ENCODE measurements at regions not wholly inside any gene's neighbourhood (a gene's known extent, or its start where the extent isn't known, plus 50 kb on each side); places are given as distances from the start of the nearest gene placed in this dataset.

DNA sequence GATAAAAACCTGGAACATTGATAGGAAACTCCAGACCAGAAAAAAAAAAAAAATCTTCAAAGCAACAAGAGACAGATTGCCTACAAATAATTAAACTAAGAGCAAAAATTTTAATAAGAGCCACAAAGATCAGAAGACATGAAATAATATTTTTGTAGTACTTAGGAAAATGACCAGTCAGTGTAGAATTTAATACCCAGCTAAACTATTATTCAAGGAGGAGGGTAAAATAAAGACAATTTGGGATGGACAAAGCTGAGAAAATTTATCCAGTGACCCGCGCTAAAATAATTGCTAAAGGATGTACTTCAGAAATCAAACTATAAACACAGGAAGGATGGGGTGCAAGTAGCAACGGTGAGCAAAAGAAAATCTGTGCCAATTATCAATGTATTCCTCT, 133.2 kb downstream of the AQP9 start:
- DNase-seq: no peak

GRCh38 chr15:58273104-58273503, 134.9 kb downstream of the AQP9 start:
- DNase-seq: no peak

DNA sequence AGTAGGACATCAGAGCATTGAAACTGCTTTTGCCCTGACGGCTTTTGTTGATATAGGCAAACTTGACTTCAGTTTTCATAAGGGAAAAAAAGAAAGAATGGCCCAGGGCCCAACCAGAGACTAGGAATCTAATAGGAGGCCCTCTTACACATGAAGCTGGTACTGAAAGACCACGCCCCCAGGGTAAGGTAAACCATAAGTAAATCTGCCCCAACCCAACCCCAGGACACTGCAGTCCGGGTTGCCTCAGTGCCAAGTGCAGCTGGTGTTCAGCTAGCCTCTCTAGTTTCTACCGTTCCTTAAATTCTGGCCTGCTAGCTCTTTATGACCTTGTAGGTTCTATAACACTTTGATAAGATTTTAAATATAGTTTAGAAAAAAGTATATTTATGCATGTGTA, 136.7 kb downstream of the AQP9 start:
- no peak for DNase-seq

- no peak for DNase-seq
These were observed 137.6 kb downstream of the AQP9 start for GRCh38 chr15:58275785-58276184.

- no peak for DNase-seq
These were observed 138.7 kb downstream of the AQP9 start for GRCh38 chr15:58276924-58277323.

DNA sequence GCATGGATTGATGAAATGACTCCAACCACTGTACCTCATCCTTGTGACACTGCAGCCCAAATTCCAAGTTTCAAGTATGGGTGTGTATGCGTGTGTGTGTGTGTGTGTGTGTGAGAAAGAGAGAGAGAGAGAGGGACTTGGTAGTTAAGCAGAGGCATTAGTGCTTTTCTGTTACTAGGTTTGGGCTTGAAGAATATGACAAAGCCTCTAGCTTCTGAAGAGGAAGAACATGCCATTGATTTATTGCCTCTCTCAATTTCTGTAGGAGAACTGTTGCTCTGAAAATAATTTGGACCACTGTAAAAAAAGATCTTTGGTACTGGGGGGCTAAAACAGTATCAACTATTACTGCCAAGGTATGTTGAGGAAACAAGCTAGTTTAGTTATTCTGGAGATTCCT, 139.2 kb downstream of the AQP9 start:
- no peak for DNase-seq

- no peak for DNase-seq
These were observed 140.9 kb downstream of the AQP9 start for GRCh38 chr15:58279106-58279505.

- DNase-seq: no peak
These were observed 141.5 kb downstream of the AQP9 start for GRCh38 chr15:58279654-58280053.

GRCh38 chr15:58282060-58282708, 144.0 kb downstream of the AQP9 start:
- DNase-seq: no peak

- DNase-seq: no peak
These were observed 145.1 kb downstream of the AQP9 start for GRCh38 chr15:58283302-58283701.

GRCh38 chr15:58284293-58284692, 146.1 kb downstream of the AQP9 start:
- DNase-seq: no peak

DNA sequence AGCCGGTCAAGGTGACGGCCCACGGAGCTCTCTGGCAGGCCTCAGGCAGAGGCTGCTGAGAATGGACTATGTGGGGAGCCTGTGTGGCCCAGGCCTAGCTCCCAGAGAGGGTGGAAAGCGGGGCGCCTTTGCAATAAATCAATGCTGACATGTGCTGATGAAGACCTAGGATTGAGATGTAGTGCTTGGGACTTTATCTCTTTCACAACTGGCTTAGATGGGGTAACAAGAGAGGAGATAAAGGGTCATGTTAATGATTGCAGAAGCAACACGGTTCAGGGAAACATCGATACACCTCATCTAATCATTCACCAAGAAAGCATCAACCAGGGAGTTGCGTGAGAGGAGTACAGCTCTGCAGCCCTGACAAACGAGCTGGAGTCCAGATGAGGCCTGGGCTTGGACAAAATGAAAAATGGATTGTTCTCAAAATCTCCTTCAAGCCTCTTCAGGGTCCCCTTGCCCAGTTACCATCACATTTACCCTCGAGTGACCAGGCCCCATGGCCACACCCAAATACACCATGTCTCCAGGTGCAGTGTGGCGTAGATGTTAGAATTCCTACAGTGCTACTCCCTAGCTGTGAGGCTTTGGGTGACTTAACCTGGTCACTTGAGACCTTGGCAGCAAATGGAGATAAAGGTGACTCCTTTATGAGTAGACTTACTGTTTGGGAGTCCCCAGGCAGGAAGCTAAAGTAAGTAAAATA, 146.4 kb upstream of the LIPC start:
- no peak for DNase-seq

DNA sequence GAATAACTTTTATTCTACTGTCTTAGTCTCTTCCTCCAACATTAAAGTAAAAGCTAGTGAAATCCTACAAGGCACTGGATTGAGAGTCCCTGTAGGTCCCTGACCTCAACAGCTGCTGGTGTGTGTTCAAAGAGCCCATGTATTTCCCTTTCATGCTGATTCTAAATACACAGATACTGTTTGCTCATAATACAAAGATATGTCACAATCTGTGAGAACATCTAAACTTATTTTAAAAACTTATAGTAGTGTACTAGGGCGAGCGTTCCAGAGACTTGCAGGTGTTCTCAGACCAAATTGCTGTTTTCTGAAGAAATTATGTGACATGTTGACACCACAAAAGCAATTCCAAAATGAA, 145.9 kb upstream of the LIPC start:
- no peak for DNase-seq

DNA sequence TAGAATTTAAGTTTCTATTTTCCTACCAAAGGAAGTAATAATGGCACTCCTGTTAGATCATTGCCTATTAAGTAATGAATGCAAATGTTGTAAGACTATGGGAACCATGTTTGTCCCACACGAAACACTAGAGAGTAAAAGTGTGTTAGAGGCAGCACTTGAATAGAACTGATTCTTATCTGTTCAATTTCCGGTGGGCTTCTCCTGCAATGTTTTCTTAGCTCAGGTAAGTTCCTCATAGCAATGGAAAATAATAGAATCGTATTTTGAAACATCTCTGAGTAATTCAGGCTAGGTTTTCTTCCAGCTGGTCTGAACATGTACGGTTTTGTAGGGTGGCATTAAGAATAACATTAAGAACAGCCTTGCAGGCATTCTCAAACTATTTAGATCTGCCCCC, 145.3 kb upstream of the LIPC start:
- DNase-seq: no peak

DNA sequence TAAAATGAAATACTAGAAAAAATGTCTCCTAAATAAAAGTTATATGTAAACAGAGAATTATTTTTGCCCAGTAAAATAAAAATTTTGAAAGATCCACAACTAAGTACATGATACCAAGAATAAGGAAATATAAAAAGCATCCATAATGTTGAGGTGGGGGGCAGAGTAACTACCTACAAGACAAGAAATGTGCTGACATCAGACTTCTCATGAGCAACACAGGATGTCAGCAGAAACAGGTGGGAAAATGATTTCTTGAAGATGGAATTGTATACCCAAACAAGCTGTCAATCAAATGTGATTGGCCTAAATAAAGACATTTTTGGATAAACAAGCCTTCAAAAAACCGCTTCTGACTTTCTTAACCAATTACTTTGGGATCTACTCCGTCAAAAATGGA, 143.9 kb upstream of the LIPC start:
- DNase-seq: no peak

DNA sequence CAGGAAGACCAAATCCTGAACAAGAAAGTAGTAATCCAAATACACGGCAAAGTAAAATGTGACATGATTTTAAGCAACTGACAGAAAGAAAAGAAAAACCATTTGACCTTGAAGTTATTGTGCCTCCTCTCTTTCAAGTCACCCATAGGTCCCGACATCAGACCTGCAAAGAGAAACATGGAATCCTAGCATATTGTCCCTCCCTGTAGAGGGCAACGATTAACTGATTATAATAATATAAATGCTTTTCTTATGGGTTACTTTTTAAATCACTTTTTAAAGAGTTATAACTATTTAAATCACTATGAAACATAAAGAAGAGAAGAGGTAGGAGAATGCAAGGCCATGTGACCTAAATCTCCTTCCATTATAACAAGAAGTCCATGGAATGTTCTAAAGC, 143.2 kb upstream of the LIPC start:
- no peak for DNase-seq

DNA sequence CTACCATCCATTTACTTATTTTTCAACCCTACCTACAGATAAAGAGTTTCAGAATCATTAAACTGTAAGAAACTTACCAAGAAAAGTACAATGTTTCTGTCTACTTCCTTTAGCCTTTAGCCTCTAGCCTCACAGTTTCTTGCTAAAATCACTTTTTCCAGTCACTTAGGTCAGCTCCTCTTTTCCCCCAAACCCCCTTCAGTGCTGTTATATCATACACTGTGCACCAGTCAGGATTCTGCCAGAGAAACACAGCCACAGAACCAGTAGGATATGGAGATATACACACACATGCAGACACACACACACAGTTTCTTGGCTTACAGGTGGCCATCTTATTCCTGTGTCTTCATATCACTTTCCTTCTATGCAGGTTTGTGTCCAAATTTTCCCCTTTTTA, 139.9 kb upstream of the LIPC start:
- DNase-seq: no peak

DNA sequence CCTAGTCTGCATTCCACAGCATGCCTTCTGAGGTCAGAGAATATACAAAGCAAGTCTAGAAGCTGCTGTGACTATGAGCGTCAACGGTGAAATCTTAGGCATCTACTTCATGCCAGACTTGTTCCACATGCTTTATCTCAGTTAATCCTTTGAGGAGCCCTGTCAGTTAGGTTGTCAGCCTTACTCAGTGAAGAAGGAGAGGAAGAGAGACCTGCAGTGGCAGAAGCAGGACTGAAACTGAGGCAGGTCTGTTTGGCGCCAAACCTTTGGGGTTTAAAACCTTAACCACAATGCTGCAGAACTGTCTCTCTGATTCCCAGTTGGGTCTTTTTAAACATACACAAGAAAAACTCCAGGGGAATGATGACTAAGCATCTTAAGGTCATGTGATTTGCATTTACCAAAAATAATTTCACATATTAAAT, 139.0 kb upstream of the LIPC start:
- peak; percentile 14 for DNase-seq

GRCh38 chr15:58293622-58294550, 137.9 kb upstream of the LIPC start:
- DNase-seq: no peak

- DNase-seq: no peak
These were observed 137.0 kb upstream of the LIPC start for GRCh38 chr15:58294681-58295254.

- no peak for DNase-seq
These were observed 136.1 kb upstream of the LIPC start for GRCh38 chr15:58295637-58296215.

DNA sequence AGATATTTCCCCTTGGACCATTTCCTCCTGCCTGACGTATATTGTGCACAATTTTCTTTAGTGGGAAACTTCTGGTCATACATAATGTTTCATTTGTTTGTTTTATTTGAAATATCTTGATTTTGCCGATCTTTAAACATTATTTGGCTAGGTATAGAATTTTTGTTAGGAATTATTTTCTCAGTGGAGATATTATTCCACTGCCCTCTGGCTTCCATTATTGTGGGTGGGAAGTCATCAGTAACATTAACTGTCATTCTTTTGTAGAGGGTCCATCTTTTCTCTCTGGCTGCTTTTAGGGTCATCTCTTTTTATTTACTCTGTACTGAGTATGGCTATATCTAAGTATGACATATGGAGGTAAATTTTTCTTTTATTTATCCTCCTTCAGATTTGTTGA, 135.5 kb upstream of the LIPC start:
- DNase-seq: no peak

DNA sequence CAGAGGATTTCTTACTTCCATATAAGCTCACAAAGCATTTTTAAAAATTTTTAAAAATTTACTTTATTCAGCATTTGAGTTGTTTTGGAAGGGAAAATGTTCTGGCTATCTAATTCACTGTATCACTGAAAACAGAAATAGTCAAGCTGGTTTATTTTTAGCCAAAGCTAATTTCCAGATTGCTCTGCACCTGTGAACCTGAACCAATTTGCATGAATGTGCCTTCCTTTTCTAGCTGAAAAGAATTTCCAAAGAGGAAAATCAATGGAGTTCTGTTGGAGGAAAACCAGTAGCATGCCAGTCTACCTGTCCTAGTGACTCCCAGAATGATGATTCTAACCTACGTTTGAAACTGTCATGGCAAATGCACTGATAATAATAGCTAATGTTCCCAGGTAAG, 134.2 kb upstream of the LIPC start:
- no peak for DNase-seq

Data from stimulated activated CD4-positive, alpha-beta T cell treated with anti-CD3 and anti-CD28 coated beads, Interleukin-1b, Interleukin-23, amount 100 ng/mL, for 48 hours (primary cell).